Astrocyte of the spinal cord (primary cell): ENCODE measurements at regions not wholly inside any gene's neighbourhood (a gene's known extent, or its start where the extent isn't known, plus 50 kb on each side); places are given as distances from the start of the nearest gene placed in this dataset.

Experiments
- DNase-seq: peaks from one replicate; pipeline ENCODE4 v3.0.0; 2011; ENCODE audit warnings: low read depth, low spot score
- H3K4me3 ChIP-seq: 2 replicates; pipeline ENCODE4 v1.5.1; 2011; ENCODE audit warnings: low read depth, mild to moderate bottlenecking, low read length, moderate library complexity
- CTCF ChIP-seq: IDR thresholded peaks from 2 replicates; pipeline ENCODE4 v1.5.1; 2012; ENCODE audit warnings: low read depth, mild to moderate bottlenecking, low read length, inconsistent platforms
- in situ Hi-C: cut with HindIII; loops from 2 replicates; pipeline ENCODE4 v1.10.0; 2017; ENCODE audit warnings: low sequenced_read_pairs

GRCh38 chr14:36068777-36069534, 107.6 kb downstream of the PTCSC3 start:
- in situ Hi-C loops, result no loop called here
- TF ChIP-seq CTCF, result no peak
- peak; percentile 80 for DNase-seq
- no peak overlapping the region for H3K4me3 ChIP-seq

GRCh38 chr14:36067428-36068187, 108.9 kb downstream of the PTCSC3 start:
- H3K4me3 ChIP-seq, result no peak overlapping the region
- TF ChIP-seq CTCF, result no peak
- DNase-seq, result no peak
- in situ Hi-C loops, result no loop called here

GRCh38 chr14:36066636-36067035, 109.9 kb downstream of the PTCSC3 start:
- TF ChIP-seq CTCF, result no peak
- in situ Hi-C loops, result no loop called here
- no peak for DNase-seq
- no peak overlapping the region for H3K4me3 ChIP-seq

GRCh38 chr14:36065831-36066230, 110.7 kb downstream of the PTCSC3 start:
- DNase-seq, result no peak
- in situ Hi-C loops, result no loop called here
- no peak overlapping the region for H3K4me3 ChIP-seq
- TF ChIP-seq CTCF, result no peak

- no peak for DNase-seq
- H3K4me3 ChIP-seq, result no peak overlapping the region
- in situ Hi-C loops, result no loop called here
- no peak for TF ChIP-seq CTCF
Observed at GRCh38 chr14:36059531-36059930, 117.0 kb downstream of the PTCSC3 start.

GRCh38 chr14:36057452-36058116, 118.9 kb downstream of the PTCSC3 start:
- in situ Hi-C loops, result no loop called here
- peak; percentile 21 for DNase-seq
- H3K4me3 ChIP-seq, result no peak overlapping the region
- TF ChIP-seq CTCF, result no peak
